GM12892 (cell line): ENCODE measurements at regions not wholly inside any gene's neighbourhood (a gene's known extent, or its start where the extent isn't known, plus 50 kb on each side); places are given as distances from the start of the nearest gene placed in this dataset.

Source experiments
- POLR2A ChIP-seq: IDR thresholded peaks from 2 replicates; pipeline ENCODE4 v1.6.1; 2011; ENCODE audit warnings: low read depth, low read length, control low read depth
- POLR2AphosphoS5 ChIP-seq: IDR thresholded peaks from 2 replicates; pipeline ENCODE4 v1.6.1; 2011; ENCODE audit warnings: low read depth, low read length, control low read depth
- TAF1 ChIP-seq: IDR thresholded peaks from 2 replicates; pipeline ENCODE4 v1.6.1; 2011; ENCODE audit warnings: low read depth, mild to moderate bottlenecking, control low read depth, low read length, borderline replicate concordance

DNA sequence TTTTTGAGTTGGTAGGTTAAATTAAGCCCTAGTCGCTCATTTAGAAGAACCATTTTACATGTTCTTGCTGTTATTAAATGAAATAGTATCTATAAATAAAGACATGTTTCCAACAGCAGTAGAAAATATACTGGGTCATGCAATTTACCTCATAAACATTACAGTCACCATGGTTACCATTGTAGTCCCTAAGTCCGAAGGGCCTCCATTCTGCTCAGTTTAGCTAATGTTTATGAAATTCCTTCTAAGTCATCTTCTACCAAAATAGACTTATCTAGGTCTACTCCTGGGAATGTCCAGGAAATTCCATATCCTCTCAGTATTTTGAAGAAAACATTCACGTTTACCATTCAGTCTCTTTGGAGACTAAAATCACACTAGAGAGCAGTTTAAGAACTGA, 292.5 kb upstream of the DCAF8L1 start:
- TF ChIP-seq POLR2A (no peak), POLR2AphosphoS5 (no peak), TAF1 (no peak)
